Inflammatory macrophage treated with lipopolysaccharide for 4 hours (primary cell): ENCODE measurements at regions not wholly inside any gene's neighbourhood (a gene's known extent, or its start where the extent isn't known, plus 50 kb on each side); places are given as distances from the start of the nearest gene placed in this dataset.
"Not testable (repeated sequence)": the region's sequence is repeated elsewhere in the genome, so short reads cannot be mapped to it uniquely, and the experiment has no call there.

Source experiments
- DNase-seq: peaks from one replicate; pipeline ENCODE4 v3.0.0-alpha.2; 2020

DNA sequence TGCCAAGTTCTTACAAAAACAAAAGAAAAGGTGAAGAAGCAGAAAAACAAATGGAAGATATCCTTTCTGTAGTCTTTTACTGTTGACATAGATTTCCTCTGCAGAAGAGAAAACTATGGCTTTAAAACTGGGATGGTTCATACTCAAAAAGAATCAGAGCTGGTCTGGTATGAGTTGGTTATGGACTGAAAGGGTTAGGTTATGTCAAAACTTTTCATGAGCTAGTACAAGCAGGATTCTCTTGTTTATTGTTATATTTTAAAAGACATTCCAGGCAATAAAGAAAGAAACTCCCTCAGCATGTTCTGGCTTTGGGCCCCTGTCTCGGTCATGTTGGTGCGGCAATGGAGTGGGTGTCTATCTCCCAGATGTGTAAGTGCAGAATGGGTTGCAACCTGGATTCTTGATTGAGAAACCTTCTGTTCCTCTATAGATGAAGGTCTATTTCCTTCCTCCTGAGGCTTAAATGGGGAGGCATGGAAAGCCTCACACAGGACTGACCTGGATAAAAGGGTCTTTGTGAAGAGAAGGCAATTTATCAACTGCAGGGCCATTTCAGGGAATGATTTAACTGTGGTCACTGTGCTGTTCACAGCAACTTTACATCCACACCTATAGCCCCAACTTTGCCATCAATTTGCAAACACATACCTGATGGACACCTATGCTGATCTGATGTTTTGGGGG, 209.6 kb upstream of the TNC start:
- DNase-seq = no peak

DNA sequence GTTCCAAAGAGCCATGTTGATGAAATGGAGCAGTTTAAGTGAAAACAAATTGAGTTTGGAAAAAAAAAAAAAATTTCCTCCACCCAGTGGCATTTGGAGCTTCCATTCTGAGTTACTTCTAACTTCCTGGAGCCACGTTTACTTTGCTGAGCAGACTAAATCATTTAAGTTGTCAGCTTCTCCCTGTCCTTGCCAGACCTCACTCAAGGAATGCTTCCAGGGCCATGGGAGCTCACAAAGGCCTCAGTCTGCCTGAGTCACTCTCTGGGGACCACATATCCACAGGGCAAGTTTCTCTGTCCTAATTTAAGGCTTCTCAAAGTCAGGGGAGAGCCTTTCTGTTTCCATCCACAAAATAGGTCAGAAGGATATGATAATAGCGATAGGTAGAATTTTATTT, 210.3 kb upstream of the TNC start:
- no peak for DNase-seq

DNA sequence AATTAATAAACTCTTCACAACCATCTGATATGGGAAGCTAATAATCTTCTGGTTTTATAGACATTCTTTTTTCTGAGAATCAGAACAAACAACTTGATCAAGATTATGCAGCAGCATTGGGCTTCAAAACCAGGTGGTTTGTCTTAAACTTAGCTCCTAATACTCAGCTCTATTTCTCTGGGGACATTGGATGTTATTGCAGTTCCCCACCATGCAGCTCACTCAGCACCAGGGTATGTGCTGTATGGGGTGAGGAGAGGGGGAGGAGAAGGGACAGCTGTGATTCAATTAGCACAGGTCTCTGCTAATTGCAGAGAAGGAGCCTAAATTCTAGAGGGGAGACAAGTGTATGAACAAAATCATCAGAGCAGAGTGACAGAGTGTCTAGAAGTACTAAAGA, 210.7 kb upstream of the TNC start:
- no peak for DNase-seq

DNA sequence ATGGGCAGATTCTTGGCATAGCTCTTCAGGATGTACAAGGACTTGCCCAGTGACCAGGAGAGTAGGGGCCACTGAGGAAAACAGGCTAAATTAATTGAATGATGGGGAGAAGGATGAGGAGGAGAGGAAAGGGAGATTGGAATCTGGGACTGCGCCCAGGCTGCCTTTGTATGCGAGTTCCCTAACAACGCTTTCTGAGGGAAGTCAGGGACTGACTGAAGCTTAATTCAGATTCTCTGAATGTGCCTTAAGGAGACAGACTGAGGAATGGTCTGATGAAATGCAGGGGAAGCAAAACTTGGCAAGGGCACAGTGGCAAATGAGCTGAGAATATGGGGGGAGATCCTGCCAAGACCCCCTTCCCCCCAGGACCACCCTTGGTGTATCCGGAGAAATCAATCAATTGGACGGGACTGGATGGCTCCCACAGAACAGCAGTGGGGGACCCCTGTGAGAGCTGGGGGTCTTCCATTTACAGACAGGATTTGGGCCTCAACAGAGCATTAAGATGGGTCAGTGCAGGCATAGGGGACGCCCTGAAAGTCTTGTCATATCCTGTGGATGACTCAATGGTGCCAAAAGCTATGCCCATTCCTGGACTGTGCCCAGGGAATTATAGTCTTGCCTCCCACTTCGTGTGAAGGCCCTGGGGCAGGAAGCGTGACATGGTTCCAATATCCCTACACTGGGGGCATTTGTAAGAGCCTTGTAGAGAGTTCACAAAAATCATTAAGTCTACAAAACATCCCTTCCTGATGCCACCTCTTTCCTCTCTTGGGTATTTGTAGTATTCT, 215.5 kb upstream of the TNC start:
- no peak for DNase-seq

DNA sequence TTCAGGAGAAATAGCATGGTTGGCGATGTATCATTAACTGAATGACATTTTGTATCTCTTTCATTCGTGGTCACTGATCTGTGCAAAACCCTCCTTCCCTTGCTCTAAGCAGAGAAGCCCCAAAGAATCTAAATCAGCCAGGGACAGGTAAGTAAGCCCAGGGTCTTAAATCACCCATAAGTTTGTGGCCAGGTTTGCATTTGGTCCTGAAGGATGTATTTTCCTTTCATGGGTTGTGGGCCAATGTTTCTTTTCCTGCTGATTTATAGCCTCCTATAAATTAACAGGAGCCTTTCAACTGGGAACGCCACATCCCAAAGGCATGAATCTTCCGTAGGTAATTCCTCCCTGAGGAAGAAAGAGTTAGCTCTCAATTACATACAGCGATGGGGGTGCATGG, 217.5 kb upstream of the TNC start:
- no peak for DNase-seq

DNA sequence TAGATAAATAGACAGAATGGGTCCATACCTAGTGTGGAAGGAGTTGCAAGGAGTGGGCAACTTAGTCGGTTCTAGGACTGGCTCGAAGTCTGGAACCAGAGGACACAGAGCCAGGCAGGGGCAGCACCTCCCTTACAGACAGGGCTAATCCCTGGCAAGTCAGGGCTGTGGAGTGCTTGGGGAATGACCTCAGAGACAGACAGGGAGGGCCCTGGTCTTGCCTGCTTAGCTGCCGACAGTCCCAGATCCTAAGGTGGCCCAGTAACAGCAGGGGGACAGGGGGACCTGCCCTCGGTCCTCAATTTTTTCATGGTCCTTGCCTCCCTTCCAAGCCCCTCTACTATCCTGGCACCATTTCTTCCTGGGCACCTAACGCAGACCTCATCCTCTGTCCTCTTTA, 222.4 kb upstream of the TNC start:
- DNase-seq = no peak

DNA sequence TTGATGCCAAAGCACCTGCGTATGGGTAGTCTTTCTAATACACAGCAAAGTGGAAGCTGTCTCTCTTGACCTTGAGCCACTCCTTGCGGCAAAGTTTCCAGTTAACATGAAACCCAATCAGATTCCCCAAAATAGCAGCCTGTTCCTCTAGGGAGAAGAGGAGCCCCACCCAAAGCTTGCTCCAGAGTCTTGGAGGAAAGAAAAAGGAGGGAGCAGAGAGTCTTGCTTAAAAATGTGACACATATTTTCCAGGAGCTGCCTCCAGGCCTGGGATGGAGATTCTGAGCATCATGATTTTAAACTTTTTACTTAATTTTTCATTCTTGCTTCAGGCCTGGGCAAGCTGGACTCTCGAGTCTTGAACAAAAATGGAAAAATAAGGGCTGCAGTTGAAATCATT, 223.5 kb upstream of the TNC start:
- no peak for DNase-seq

DNA sequence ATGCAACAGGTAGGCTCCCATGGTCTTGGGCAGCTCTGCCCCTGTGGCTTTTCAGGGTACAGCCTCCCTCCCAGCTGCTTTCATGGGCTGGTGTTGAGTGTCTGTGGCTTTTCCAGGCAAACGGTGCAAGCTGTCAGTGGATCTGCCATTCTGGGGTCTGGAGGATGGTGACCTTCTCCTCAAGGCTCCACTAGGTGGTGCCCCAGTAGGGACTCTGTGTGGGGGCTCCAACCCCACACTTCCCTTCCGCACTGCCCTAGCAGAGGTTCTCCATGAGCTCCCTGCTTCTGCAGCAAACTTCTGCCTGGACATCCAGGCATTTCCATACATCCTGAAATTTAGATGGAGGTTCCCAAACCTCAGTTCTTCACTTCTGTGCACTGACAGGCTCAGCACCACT, 229.8 kb upstream of the TNC start:
- not testable (repeated sequence) for DNase-seq

DNA sequence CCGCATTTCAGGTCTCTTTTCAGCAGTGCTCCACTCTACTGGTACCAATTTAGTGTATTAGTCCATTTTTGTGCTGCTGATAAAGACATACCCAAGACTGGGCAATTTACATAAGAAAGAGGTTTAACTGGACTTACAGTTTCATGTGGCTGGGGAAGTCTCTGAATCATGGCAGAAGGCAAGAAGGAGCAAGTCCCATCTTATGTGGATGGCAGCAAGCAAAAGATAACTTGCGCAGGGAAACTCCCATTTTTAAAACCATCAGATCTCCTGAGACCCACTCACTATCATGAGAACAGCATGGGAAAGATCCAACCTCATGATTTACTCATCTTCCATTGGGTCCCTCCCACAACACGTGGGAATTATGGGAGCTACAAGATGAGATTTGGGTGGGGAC, 231.0 kb upstream of the TNC start:
- DNase-seq = not testable (repeated sequence)

DNA sequence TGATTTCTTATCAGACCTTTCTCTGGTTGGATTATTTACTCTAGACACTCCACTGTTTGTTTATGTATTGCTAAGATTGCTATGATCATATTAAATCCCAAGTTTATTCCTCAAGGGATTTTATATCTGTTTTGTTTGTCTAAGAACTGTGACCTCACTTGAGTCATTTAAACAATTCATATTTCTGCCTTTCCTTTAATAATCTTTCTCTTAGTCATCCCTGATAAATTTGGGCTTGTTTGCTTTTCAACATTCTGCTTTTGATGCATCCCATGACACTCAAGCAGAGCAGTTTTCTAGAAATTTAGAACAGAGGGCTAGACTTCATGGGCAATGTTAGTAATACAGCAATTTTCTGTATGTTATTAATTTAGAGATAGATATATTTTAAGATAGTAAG, 231.6 kb upstream of the TNC start:
- no peak for DNase-seq

DNA sequence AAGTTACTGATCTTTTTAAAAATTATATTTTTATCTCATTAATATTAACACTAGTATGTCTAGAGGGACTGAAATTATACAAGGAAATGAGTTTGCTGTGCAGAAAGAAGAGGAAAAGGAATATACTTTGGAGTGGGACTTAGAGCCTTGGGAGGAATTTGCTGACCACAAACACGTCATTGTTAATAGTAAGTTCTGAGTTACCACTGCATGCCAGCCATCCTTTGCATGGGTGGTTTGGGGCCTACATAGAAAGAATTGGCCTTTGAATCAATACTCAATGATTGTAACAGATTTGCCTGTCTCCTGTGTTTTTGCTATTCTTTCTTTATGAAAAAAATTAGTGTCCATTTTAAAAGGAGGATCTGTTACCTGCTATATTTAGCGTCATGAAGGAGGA, 232.6 kb upstream of the TNC start:
- no peak for DNase-seq

DNA sequence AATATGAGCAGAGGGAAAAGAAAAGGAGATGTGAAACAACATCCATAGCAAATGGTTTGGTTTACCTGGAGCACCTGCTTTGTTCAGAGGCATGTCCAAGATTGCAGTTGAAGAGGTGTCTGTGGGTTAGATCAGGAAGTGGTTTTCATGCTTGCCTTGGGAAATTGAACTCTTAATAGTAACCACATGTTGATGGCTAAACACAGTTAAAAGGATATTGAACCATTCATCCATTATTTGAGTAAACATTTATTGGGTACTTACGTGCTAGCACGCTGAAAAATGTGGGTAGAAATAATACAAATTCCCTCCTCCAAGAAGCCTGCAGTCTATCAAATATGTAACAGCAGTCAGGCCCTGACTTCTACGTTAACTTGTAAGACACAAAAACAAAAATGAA, 235.7 kb upstream of the TNC start:
- DNase-seq = no peak

DNA sequence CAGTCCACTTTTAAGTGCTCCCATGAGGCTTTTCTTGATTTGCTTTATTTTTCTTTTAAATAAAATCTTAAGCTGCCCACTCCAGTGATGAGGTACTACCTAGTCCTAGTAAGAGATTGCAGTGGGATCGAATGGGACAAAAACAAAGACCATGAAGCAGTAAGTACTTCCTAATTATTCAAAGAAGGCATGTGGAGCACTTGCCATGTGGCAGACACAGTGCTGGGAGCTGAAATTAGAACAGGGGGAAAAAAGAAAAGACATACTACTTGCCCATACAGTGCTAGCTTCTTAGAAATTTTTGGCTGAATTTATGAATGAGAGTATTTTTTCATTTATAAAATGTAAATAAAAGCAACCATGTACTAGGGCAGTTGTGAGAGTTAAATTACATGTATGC, 239.9 kb upstream of the TNC start:
- no peak for DNase-seq

DNA sequence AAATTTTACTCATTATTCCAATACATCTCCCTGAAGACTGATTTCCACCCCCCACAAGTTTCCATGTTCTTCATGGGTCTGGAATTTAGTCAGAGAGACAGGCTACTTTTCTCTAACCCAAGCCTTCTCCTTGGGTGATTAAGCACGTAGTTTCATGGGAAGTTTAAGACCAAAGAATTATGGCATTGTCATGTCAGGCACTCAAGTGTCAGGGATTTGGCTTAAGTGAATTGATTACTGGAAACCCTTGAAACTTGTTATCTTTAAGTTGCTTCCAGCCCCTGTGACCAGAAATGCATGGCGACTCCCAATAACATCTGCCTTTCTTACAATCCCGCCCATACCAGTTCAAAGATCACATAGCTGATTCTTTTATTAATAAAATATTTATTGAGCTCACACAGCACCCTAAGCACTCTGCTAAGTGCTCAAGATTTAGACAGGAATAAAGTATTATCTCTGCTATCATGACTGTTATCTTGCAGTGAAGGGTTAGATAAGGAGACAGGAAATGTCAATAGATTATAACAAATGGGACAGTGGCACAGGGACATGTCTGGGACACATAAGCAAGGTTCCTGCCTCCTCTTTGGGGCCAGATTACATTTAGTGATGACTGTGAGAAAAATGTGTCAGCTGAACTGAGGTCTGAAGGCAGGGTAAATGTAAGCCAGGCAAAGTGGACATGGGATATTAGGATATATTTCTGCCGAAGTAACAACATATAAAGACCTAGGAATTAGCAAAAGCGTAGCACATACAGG, 241.2 kb upstream of the TNC start:
- DNase-seq = no peak

DNA sequence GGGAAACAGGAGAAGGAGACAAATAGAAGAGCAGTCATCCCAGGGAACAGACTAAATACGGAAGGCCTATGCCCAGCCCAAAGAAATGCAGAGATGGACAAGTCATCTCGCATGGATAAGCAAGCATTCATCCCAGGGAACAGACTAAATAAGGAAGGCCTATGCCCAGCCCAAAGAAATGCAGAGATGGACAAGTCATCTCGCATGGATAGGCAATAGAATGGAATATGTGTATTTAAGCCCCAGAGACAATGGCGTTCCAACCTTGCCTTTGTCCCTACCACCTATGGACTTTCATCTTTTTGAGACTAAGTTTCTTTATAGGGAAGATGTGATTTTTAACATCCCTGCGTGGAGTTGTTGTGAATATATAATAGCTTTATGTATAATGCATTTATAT, 242.2 kb upstream of the TNC start:
- no peak for DNase-seq

DNA sequence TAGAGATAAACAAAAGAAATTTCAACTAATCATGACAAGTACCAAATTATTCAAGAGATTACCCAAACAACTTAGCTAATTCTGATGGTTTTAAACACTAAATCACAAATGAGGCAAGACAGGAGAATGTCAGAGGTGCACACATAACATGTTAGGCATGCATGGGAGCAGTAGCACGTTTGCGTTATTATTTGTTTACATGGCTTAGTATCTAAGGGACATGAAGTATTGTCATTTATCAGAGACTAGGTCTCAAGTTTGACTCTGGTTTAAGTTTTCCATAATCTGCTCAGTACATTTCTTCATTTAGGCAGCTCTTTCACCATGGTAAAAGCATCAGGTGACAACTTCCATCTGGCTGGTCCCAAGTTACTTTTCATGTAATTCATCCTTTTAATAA, 244.1 kb upstream of the TNC start:
- no peak for DNase-seq

DNA sequence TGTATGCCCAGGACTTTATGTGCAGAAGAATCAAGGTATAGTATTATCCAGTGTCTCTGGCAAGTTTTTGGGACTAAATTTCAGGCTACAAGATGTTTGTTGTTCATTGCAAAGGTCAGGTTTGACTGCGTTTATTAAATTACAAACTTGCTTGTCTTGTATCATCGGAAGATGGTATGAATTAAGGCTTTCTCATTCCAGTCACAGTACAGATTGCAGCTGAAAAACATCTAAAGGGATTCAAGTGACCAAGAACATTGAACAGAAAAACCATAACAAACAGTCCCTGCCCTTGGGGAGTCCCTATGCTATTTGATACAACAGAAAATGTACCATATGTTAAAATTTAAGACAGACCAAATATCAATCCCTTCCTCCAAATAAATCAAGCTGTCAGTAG, 244.7 kb upstream of the TNC start:
- no peak for DNase-seq

DNA sequence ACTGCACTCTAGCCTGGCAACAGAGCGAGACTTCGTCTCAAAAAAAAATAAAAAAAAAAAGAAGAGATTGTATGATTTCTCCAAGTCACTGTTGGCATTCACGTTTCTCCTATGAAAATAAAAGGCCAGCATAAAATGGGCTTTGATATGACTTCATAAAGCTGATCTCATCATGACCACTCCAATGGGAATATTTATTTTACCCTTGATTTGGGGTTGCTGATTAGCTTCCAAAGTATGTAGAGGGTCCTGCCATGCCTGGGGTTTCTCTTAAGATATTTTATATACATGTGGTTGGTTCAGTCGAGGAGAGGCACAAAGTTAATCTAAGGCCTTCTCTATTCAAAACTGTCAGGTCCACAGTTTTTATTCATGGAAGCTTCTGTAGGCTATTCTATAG, 247.0 kb upstream of the TNC start:
- no peak for DNase-seq

DNA sequence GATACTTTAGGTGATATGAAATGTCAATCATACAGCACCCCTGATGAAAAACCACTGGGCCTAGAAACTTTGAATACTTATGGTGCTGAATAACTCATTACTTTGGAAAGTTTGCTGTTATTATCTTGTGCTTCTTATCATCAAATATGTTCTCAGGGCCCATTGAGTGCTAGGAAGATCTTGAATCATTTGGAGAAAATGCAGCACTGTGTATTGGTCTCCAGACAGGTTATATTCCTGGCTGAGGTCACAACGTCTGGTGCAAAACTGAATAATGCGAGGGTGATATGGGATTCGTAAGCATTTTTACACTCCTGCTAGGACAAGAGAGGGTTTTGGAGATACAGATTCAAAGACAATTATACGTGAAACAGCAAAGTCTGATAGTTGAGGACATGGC, 249.4 kb upstream of the TNC start:
- DNase-seq = no peak

DNA sequence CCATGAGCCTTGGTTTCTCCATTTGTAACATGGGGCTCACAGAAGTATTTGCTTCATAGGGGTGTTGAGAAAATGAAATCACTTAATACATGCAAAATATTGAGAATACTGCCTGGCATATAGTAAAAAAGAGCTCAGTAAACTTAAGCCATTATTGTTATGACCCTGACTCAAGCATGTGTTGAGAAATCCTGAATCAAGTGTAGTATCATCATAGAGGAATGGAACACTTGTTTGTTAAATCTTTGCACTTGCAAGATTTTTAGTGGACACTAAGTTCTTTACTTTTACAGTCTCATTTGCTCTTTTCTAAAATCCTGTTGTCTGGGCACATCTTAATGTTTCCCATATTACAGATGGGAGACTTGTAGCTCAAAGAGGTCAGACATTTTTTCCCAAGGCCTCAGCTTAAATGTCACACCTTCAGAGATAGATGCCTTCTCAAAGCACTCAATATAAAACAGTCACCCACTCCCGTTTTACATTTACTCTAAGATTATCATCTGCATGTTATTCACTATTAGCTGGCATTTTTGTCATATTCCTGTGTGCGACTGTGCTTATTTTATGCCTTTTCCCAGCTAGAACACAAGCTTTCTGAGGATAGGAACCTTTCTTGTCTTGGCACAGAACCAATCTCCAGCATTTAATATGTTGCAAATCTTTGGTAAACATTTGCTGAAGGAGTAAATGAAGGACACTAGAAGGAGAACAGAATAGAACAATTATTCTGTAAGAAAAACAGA, 250.0 kb upstream of the TNC start:
- no peak for DNase-seq

DNA sequence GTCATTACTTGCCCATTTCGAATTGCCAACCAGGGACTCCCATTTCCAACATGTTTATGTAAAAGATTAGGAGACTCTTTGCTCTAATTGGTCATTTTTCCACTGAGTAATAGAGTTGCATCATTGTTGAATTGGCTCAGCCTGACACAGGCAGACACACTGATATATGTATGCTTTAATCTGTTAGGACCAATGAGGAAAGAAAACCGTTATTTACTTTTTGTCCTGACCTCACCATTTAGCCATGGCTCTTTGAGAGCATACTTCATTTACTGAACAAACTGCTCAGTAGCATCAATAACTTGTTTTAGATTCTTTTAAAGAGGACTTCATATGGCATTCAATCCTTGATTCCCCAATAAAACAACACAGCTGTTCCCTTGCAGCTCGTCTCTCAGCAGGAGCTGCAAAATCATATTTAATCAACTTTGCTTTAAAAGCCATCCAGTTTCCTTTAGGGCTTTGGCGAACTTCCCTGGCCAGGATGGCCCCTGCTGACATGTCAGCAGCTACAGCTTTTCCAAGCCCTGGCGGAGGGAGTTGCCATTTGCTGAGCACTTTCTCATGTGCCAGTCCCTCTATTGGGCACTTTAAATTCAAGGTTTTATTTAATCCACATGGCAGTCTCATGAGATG, 251.5 kb upstream of the TNC start:
- DNase-seq = no peak

DNA sequence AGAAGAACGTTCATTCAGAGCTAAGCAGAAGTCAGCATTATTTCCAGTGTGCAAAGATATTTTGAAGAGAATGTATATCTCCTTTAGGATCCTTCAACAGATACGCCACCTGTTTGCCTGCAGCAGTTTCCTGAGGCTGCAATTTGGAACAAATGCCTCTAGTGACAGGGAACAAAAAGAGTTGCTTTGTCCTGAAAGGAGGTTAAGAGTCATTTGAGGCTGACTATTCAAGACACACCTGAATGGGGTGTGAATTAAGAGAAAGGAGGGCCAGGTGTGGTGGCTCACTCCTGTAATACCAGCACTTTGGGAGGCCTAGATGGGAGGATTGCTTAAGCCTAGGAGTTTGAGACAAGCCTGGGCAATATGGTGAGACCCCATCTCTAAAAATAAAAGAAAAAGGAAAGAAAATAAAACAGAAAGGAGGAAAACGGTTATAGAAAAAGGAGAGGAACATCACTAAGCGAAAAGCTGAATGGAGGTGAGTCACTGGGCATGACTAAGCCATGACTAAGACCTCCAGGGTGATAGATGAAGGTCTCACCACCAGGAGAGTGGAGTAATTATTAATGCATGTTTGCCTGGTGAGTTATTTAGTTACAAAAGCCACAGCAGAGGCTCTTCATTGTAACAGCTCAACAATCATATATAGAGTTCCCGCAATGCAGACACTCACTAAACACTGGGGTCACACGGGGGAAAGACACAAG, 255.2 kb upstream of the TNC start:
- no peak for DNase-seq
